Ecto neural progenitor cell (in vitro differentiated cells): ENCODE measurements at regions not wholly inside any gene's neighbourhood (a gene's known extent, or its start where the extent isn't known, plus 50 kb on each side); places are given as distances from the start of the nearest gene placed in this dataset.
"Not testable (repeated sequence)": the region's sequence is repeated elsewhere in the genome, so short reads cannot be mapped to it uniquely, and the experiment has no call there.

ENCODE experiments used
- DNase-seq: peaks from one replicate; pipeline ENCODE4 v3.0.0-alpha.2; 2018; ENCODE audit warnings: low spot score

GRCh38 chr14:98916036-98916435 is 356.0 kb downstream of the BCL11B start:
- no peak for DNase-seq

- DNase-seq: no peak
Measured at GRCh38 chr14:98916476-98916875, 355.5 kb downstream of the BCL11B start.

DNA sequence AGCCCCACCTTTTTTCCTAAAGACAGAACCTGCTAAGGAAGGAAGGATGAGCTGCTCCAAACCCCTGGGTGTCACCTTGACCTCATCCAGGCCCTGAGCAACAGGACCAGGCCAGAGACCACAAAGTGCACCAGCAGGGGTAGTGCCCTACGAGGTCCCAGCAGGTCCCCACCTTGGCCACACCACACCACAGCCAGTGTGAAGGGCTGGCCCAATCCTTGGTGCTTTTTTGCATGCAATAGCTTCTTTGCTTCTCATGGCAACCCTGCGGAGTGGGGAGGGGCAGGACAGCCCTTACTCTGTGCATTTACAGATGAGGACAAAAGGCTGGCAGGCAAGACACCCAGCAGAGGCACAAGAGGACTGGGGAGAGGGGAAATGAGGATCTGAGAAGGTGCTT is 352.6 kb downstream of the BCL11B start:
- DNase-seq: no peak

DNA sequence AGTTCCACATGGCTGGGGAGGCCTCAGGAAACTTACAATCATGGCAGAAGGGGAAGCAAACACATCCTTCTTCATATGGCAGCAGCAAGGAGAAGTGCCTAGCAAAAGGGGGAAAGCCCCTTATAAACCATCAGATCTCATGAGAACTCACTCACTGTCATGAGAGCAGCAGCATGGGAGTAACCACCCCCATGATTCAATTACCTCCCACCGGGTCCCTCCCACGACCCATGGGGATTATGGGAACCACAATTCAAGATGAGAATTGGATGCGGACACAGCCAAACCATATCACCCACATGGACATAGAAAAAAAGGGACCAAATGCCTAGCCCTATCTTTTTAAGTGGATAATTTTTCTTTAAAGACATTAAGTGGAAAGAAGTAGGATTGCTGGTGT is 350.7 kb downstream of the BCL11B start:
- DNase-seq: not testable (repeated sequence)

DNA sequence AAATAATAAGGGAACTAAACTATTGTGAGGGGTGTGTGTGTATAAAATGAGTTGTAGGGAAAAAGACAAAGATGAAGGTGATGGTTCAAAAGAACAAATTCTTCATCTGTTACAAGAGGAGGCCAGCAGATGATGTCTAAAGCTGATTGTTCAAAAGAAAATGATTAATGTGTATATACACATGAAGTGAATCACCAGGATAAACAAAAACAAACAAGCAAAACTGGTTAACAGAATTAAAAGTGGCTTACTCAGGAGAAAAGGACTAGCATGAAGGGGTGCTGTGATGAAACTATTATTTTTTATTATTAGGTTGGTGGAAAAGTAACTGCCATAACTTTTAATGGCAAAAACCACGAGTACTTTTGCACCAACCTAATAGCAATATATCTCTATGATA is 348.4 kb downstream of the BCL11B start:
- DNase-seq: no peak

DNA sequence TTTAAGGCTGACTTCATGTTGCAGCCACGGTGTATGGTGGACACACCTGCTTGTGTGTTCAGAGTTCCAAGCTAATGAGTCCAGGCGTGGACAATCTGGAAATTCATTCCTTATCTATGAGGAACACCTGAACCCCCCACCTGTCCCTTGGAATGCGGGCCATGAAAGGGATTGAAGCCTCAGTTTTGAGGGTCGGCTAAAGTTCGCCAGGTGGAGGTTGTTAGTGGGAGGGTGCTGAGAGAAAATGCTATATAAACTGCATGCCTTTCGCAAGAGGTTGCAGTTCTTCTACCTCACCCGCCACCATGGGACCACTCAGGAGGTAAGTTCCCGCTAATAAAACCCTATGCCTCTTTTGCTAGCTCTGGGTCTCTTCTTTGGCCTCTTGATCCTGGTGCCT is 348.0 kb downstream of the BCL11B start:
- no peak for DNase-seq

DNA sequence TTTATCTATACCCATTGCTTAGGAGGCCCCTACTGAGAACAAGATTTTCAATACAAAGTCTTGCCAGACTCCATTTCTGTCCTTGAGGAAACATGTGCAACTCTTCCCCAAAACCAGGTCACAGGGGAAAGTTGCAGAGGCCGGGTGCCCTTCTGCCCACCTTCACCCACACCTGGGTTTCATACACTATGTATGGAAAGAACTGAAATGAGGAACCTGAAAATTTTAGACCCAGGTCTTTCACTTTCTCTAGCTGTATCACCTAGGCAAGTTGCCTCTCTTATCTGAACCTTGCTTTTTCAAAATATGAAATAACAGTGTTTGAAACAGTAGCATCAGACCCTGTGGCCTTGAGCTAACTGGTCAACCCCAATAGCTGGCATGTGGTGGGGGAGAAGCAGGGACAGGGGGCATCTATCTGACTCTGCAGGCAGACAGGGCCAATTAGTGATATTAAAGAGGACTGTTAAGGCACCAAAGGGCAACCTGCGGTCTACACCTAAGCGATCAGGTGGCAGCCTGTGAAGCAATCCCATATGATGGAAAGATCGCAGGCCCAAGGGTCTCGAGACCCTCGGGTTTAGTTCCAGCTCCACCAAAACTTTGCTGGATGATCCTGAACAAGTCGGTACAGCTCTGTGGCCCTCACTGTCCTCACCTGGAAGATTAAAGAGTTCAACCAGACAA is 346.5 kb downstream of the BCL11B start:
- no peak for DNase-seq

- no peak for DNase-seq
Measured at GRCh38 chr14:98926146-98926545, 345.9 kb downstream of the BCL11B start.

DNA sequence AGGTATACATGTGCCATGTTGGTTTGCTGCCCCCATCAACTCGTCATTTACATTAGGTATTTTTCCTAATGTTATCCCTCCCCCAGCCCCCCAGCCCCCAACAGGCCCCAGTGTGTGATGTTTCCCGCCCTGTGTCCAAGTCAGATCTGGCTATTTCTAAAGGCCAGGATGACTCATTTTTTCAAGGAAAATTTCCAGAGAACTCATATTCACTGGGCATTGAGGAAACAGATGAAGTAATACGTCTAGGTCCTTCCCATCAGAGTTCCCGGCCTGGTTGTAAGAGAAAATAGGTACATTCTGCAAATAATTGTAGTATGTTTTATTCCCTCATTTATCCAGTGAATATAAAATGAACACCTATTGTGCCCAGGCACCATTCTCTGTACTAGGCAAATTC is 345.2 kb downstream of the BCL11B start:
- no peak for DNase-seq

DNA sequence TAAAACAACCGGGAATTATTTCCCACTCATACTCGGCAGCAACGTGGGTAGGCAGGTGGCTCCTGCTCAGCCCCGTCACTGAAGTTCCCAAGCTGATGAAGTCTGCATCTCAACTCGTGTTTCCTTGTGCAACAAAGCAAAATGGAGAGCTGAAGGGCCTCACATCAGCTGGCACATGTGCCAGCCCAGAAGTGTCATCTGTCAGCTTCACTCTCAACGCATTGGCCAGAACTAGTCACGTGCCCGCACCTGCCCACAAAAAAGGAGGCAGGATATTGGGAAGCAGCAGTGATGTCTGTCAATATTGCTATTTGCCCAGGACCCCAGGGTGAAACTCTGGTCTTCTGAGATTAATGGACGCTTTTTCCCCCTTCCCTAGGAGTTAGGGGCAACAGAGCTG is 344.0 kb downstream of the BCL11B start:
- DNase-seq: no peak

DNA sequence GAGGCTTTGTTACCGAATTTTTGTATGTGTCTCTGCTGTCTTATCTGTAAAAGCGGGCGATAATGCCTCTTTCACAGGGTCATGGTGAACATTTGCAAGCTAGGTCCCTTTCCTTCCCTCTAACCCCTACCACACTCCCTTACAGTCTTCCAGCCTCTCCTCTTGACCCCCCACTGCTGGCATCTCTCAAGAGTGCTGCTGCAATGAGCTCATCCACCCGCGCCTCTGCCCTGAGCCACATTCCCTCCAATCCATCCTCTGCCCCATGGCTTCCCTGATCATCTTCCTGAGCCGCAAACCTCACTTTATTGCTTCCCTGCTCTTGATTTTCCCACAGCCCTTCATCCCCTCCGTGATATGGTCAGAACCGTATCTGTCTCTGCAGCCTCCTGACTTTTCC is 343.6 kb downstream of the BCL11B start:
- no peak for DNase-seq

DNA sequence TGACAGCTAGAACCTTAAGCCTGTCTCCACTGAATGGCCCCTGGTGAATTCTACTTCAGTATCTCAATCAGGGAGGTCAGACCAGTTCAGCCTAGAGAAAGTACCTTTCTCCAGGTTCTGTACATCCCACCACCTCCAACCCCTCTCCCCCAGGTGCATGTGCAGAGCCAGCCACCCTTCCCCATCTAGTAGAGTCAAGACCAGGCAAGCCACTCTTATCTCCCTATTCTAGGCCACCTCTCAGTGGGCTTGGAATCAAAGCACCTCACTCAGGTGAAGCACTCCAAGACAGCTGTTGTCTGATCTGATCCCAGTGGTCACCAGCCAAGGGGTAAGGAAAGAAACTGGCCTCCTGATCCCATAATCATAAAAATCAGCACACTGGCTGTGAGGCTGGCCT is 340.9 kb downstream of the BCL11B start:
- DNase-seq: no peak

GRCh38 chr14:98931911-98932310 is 340.1 kb downstream of the BCL11B start:
- no peak for DNase-seq

DNA sequence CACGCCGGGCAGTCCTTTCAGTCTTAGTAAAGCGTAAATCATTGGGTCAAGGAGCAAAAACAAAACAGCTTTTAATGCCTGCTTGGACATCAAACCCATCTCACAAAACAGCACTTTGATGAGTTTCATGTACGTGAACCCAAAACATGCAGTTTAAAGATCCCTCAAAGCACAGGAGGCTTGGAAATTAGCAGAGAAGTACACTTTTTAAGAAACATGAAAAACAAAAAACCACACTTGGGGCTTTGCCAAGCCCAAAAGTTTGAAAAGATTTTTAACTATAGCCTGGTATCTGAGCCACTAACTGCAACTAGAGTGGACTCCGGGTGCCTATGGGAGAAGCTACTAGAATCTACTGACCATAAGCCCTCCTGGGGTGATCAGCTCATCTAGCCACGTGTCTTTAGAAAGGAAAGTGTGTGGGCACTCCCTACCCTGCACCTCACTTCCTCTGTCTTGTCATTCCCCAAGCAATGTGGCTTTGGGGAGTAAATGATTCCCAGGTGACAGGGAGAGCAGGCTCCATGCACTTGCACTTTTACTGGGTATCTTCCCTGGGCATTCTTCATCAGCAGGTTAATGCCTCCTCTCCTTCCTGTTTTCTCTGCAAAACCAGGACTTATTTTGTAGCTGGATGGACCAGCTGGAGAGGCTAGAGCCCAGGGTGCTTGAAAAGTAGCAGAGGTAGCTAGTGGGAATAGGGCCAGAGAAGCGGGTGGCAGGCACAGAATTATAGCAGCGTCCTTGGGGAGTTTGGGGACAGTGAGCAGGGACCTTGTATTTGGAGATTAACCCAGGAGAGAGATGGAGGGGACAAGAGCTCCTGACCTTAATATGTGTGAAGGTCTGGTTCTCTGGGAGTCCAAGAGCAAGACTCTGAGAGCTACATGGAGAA is 339.3 kb downstream of the BCL11B start:
- DNase-seq: no peak

DNA sequence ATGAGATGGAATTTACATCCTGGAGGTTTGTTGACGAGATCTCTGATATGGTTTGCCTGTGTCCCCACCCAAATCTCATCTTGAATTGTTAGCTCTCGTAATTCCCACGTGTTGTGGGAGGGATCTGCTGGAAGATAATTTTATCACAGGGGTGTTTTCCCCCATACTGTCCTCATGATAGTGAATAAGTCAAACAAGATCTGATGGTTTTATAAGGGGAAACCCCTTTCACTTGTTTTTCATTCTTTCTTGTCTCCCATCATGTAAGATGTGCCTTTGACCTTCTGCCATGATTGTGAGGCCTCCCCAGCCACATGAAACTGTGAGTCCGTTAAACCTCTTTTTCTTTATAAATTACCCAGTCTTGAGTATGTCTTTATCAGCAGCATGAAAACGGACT is 337.4 kb downstream of the BCL11B start:
- DNase-seq: not testable (repeated sequence)

- no peak for DNase-seq
Measured at GRCh38 chr14:98935921-98936320, 336.1 kb downstream of the BCL11B start.

- no peak for DNase-seq
Measured at GRCh38 chr14:98937021-98937420, 335.0 kb downstream of the BCL11B start.

DNA sequence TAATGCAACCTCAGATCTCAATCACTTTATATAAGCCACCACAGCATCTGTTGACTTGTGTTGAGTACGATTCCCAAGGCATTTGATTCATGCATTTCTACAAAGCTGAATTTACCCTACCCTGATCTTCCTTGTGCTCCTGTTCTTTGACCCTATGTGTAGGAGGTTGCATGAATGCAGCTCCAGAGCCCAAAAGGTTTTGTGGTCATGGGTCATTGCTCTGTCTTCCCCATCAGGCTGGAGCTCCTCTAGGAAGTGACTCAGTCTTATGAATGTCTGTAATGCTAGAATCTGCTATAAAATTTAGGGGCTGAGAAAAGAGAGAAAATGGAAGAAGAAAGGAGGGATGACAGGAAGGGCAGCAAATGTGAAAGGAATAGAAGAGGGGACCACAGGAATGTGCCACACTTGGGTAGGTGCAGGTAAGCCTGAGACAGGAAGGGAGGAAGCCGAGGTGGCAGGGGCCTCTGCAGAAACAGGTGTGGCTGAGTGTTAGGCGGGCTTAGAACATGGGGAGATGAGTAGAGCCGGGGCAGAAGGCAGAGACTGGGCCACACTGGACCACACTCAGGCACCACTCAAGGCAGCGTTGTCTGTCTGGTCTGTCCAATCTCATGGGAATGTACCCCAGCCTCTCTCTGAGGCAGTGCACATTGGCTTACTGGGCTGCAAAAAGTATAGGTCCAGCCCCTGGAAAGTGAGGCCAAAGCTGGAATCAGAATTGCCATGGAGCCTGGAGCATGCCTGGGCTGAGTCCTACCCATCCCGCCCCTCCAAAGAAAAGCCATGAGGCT is 334.1 kb downstream of the BCL11B start:
- DNase-seq: no peak

GRCh38 chr14:98940693-98941437 is 331.1 kb downstream of the BCL11B start:
- no peak for DNase-seq

- no peak for DNase-seq
Measured at GRCh38 chr14:98941481-98941880, 330.5 kb downstream of the BCL11B start.

GRCh38 chr14:98943907-98944306 is 328.1 kb downstream of the BCL11B start:
- DNase-seq: no peak

- no peak for DNase-seq
Measured at GRCh38 chr14:98944989-98945388, 327.0 kb downstream of the BCL11B start.
